ENCODE measurements at regions not wholly inside any gene's neighbourhood (a gene's known extent, or its start where the extent isn't known, plus 50 kb on each side); places are given as distances from the start of the nearest gene placed in this dataset.

GRCh38 chr5:61752588-61752987 is 420.5 kb downstream of the ZSWIM6 start:
- no peak for DNase-seq
- no peak overlapping the region for H3K4me3 ChIP-seq
- no peak overlapping the region for H3K27ac ChIP-seq
- H3K4me1 ChIP-seq, result no peaks in the 10 kb centered on the region
- no peaks in the 10 kb centered on the region for H3K9me3 ChIP-seq
- intact Hi-C loops (cut with DNase I), result no loop called here
- no peaks in the 10 kb centered on the region for H3K27me3 ChIP-seq
- no peak for ATAC-seq
- H3K36me3 ChIP-seq, result no peaks in the 10 kb centered on the region
- no peak for TF ChIP-seq CTCF (IDR thresholded peaks at IDR 0.05)

DNA sequence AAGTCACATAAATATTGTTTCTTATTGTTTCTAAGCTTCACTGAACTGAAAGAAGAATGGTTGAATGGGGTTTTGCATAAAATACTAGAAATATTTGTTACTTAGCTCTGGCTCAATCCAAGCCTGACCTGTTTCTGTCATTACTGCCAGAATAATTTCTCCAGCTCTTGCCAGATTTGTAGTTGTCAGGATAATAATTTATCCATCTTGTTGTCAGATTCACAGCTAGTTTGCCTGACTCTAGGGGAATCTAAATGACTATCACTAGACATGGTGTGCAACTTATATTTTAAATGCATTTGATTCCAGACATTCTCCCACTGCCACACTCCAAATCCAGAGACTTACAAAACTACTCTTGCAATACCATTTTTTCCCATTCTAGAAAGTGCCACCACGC is 422.7 kb downstream of the ZSWIM6 start:
- no peaks in the 10 kb centered on the region for H3K4me1 ChIP-seq
- no peak for ATAC-seq
- H3K36me3 ChIP-seq, result no peaks in the 10 kb centered on the region
- no peak overlapping the region for H3K4me3 ChIP-seq
- H3K27me3 ChIP-seq, result no peaks in the 10 kb centered on the region
- DNase-seq, result no peak
- no peak for TF ChIP-seq CTCF (IDR thresholded peaks at IDR 0.05)
- intact Hi-C loops (cut with DNase I), result no loop called here
- no peak overlapping the region for H3K27ac ChIP-seq
- H3K9me3 ChIP-seq, result no peaks in the 10 kb centered on the region

DNA sequence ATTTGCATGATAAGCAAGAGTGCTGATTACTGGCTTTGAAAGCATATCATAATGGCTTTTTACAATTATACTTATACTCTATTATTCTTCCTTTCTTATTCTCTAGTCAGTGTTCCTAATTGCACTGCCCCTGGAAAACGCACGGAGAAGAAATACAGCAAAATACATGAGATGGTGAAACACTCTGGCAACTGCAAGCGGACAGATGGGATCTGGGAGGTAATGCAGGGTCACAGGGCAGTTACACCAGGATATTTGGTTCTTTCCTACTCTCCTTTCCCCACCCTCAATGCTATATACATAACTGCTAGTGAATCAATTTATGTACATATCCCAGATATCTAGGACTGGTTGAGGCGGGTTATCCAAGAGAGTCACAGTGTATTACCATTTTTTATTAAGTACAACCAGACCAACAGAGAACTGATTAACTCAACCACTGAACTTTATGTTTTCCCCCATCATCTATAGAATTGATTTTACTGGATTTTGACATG is 423.7 kb downstream of the ZSWIM6 start:
- intact Hi-C loops (cut with DNase I), result no loop called here
- Histone ChIP-seq H3K9me3 (no peaks in the 10 kb centered on the region), H3K4me1 (no peaks in the 10 kb centered on the region), H3K27me3 (no peaks in the 10 kb centered on the region), H3K27ac (no peak overlapping the region), H3K4me3 (no peak overlapping the region), H3K36me3 (no peaks in the 10 kb centered on the region)
- TF ChIP-seq CTCF (IDR thresholded peaks at IDR 0.05), result no peak
- DNase-seq, result no peak
- no peak for ATAC-seq

- no peak overlapping the region for H3K4me3 ChIP-seq
- no peak for ATAC-seq
- TF ChIP-seq CTCF (IDR thresholded peaks at IDR 0.05), result no peak
These were observed 426.7 kb downstream of the ZSWIM6 start for GRCh38 chr5:61758711-61759110.

GRCh38 chr5:61765471-61765870 is 433.4 kb downstream of the ZSWIM6 start:
- Histone ChIP-seq H3K4me3 (no peak overlapping the region), H3K36me3 (no peaks in the 10 kb centered on the region), H3K27ac (no peak overlapping the region), H3K9me3 (peaks cover 0 to 14% of the 10 kb centered on the region in 2 donors), H3K4me1 (no peaks in the 10 kb centered on the region), H3K27me3 (no peaks in the 10 kb centered on the region)
- TF ChIP-seq CTCF (IDR thresholded peaks at IDR 0.05), result no peak
- no peak for DNase-seq
- intact Hi-C loops (cut with DNase I), result no loop called here
- no peak for ATAC-seq

More at GRCh38 chr5:61758711-61759110, 426.7 kb downstream of the ZSWIM6 start:
- Histone ChIP-seq H3K9me3 (peaks cover 0 to 12% of the 10 kb centered on the region in 2 donors), H3K27ac (no peak overlapping the region), H3K4me1 (no peaks in the 10 kb centered on the region), H3K36me3 (no peaks in the 10 kb centered on the region), H3K27me3 (no peaks in the 10 kb centered on the region)
- intact Hi-C loops (cut with DNase I), result no loop called here
- no peak for DNase-seq
